HG02798 (cell line): ENCODE measurements at regions not wholly inside any gene's neighbourhood (a gene's known extent, or its start where the extent isn't known, plus 50 kb on each side); places are given as distances from the start of the nearest gene placed in this dataset.
A peak's percentile ranks its signal among the peaks of the same experiment; 100 is the strongest.

ENCODE experiments used
- ATAC-seq: cut with Tn5 transposase; IDR thresholded peaks from one replicate; pipeline ENCODE4 v1.9.1; 2021; ENCODE audit warnings: mild to moderate bottlenecking; ENCODE audit not compliant: unreplicated experiment, poor library complexity

DNA sequence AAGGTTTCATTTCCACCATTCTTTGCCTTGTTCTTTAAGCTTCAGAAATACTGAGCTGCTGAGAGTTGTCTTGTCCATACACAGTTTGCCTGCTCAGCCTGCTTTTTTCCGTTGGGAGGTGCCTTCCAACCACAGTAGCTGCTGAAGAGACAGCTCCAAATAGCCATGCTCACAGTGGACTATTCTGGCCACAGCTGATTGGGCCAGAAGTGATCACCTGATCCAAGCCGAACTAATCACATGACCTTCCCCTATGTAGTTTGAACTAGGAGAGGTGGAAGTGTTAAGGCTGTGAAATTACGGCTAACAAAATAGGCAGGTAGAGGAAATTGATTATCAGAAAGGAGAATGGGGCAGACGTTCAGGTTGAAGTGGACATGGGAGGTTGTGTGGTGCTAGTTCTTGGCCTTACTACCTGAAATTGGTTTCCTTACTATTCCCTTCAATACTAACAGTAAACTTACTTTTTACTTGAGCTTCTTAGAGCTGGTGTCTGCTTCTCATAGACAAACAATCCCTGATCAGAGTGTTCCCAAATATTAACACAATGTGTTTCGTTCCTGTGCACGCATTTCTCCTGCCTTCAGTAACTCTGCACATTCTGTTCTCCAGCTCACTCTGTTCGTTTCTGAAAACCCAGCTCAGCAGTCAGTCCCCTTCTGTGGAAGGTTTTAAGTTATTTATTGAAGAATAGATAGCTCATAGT, 136.1 kb downstream of the RWDD3 start:
- no peak for ATAC-seq

DNA sequence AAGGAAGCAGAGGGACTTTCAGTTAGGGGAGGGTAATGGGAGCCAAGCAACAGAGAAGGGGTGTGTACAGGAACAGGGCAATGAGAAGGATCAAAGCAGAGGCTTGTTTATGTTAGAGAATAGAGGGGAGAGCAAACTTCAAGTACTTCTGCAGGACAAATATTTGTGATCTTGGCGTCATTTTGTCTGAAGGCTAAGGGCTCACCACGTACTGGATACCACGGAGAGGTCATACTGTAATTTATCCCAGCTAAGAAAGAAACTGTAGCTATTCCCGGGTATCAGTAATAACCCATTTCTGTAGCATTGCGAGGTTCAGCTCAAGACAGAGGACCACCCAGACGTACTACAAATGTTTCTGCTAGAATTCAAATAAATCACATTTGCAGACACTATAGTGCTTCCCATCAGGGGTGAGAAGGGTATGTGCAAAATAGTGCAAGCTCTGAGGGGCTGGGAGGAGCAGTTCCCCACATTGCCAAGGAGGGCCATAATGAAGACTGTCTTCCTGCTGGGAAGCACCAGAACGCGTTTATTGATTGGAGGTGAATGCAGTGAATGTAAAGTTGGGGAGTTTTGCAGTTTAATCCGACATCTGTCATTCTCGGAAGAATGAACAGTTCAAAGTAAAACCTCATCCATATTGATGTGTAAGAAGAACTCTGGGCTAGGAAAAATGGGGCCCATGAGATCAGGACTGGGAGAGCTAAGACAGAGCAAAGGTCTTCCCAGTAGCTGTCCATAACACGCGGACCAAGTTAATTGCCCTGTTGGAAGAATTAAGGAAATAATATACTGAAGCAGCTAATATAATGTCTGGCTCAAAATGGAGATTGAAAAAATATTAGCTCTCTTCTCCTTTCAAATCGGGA, 136.9 kb downstream of the RWDD3 start:
- ATAC-seq = no peak

DNA sequence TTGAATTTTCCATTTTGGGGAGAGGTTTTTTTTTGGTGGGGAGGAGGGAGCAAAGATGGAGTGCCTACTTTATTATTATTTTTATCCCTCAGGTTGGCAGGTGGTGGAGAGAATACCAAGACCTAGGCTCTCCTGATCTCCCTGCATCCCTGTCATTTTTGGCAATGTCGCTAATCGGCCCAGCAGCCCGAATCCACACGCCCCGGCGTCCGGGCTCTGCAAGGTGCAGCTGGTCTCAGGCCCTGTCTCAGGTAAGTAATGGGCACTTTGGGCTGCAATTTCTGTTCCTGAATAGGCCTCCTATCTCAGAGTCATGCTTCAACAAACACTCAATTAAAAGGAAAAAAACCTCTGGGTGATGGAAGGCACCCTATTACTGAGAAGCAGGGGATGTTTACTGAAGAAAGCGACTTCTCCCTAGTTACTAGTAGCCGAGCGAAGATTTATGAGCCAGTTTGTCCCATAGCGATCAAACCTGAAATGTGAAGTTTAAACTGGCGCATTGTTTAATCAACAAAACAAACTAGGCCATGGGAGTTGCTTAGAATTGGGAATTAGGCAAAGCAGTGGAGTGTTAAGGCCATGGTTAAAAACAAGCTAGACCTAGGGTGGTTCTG, 137.8 kb downstream of the RWDD3 start:
- ATAC-seq = no peak

GRCh38 chr1:95375174-95375573, 141.2 kb downstream of the RWDD3 start:
- no peak for ATAC-seq

DNA sequence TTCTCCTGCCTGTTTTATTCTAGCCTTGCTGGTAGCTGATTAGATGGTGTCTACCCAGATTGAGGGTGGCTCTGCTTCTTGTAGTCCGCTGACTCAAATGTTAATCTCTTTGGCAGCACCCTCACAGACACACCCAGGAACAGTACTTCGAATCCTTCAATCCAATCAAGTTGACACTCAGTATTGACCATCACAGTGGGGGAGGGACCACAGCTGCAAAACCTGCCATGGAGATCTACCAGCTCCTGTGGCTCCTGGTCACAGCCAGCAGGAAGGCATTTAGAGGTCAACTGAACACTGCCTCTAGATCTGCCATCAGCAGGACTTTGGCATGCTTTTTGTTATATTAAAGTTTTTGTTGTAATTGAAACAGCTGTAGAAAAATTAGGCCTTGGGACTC, 146.9 kb downstream of the RWDD3 start:
- ATAC-seq = no peak

DNA sequence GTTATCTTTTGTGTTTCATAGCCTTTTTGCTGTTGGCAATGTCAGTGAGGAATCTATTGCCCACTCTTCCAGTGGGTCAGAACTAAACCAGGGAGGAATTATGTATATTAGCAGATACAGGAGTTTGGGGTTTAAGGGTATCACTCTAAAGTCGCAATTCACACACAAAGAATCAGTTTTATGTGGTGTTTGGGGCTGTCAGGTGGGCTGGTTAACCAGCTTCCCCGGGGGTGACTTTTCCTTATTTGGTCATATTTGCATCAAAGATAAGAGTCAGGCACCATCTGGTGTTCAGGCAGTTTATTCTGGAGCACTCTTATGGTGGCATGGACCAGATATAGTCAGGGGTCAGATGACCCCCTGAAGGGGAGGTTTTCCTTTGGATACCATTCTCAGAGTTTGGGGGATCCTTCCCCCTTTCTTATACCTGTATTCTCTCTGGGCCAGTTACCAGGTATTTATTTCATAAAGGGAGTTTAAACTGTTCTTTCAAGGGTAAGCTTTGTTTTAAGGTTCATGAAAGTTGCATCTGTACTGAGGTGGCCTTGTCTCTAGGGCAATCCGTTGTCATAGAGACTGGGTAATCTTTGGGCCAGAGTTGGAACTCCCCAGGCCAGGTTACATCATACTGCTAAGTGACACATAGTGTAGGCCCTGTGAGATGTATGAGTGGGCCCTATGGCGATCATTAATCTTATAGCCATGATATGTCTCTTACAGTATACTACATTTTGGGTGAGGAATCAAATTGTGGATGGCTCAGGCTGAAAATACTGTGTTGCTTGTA, 148.2 kb downstream of the RWDD3 start:
- no peak for ATAC-seq

DNA sequence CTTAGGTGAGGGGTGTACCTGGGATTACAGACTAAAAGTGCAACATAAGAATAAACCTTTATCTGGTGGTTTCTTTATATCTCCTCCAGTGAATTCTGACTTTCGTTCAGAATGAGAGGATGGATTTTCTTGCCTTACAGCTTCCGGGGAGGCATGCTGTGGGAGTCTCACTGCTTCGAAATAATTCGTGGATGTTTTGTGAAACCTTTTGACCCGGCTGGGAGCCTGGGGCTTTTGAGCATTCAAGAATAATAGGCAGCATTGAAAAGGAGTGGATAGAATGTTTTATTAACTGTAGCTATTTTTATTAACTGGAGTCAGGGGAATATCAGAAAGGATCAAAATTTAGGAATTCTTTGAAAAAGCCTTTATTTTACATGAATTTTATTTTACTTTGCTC, 149.1 kb downstream of the RWDD3 start:
- no peak for ATAC-seq

DNA sequence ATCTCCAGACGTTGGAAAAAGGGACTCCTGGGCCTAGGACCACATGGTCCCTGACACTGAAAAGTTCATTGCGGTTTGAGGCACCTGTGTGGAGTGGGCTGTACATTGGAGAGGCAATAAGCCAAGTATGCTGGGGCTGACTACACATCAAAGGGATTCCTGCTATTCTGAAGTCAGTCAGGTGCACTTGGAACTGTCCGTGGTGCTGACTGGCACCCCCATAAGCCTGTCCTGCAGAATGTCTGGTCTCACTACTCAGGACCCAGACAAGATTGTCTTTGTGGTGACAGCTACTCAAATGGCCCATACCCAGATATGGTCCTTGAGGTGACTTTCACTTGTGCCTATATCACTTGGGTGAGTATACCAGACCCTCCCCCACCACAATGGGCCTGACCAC, 150.6 kb downstream of the RWDD3 start:
- peak; percentile 43 for ATAC-seq

DNA sequence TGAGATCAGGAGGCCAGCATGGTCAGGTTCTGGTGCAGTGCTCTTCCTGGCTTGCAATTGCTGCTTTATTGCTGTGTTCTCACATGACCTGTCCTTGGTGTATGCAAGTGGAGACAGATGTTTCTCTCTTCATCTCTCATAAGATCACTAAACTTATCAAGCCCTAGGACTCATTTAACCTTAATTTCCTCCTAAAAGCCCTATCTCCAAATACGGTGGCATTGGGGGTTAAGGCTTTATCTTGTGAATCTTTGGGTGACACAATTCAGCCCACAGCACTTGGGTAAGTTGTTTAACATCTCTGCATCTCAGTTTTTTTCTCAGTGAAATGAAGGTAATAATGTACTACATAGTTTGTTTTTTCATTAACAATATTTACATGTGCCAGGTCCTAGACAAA, 152.4 kb downstream of the RWDD3 start:
- no peak for ATAC-seq

GRCh38 chr1:95386915-95387314, 152.9 kb downstream of the RWDD3 start:
- ATAC-seq = no peak

- no peak for ATAC-seq
Observed at GRCh38 chr1:95388031-95388430, 154.0 kb downstream of the RWDD3 start.

DNA sequence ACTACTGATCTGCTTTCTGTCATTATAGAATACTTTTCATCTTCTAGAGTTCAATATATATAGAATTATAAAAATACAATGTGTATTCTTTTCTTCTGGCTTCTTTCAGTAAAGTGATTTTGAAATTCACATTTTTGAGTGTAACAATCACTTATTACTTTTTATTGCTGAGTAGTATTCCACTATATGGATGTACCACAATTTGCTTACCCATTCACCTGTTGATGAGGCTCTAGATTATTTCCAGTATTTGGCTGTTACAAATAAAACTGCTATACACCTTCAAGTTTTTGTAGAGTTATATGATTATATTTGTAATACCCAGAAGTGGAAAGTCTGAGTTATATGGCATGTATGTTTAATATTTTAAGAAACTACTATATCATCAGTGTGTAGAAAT, 159.4 kb downstream of the RWDD3 start:
- ATAC-seq = no peak

- ATAC-seq = no peak
Observed at GRCh38 chr1:95396557-95396956, 162.5 kb downstream of the RWDD3 start.

DNA sequence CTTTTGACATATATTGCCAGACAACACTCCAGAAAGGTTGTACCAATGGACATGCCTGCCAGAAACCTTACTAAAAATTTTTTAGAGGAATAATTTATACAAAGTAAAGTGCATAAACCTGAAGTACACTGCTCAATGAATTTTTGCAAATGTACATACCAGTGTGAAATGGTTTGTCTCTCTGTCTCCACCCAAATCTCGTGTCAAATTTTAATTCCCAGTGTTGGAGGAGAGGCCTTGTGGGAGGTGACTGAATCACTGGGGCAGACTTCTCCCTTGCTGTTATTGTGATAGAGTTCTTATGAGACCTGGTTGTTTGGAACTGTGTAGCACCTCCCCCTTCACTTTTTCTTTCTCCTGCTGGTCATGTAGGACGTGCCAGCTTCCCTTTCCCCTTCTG, 168.8 kb downstream of the RWDD3 start:
- no peak for ATAC-seq

- ATAC-seq = no peak
Observed at GRCh38 chr1:95406279-95406678, 172.3 kb downstream of the RWDD3 start.

GRCh38 chr1:95407131-95407885, 173.3 kb downstream of the RWDD3 start:
- no peak for ATAC-seq

GRCh38 chr1:95407886-95408291, 173.9 kb downstream of the RWDD3 start:
- no peak for ATAC-seq

DNA sequence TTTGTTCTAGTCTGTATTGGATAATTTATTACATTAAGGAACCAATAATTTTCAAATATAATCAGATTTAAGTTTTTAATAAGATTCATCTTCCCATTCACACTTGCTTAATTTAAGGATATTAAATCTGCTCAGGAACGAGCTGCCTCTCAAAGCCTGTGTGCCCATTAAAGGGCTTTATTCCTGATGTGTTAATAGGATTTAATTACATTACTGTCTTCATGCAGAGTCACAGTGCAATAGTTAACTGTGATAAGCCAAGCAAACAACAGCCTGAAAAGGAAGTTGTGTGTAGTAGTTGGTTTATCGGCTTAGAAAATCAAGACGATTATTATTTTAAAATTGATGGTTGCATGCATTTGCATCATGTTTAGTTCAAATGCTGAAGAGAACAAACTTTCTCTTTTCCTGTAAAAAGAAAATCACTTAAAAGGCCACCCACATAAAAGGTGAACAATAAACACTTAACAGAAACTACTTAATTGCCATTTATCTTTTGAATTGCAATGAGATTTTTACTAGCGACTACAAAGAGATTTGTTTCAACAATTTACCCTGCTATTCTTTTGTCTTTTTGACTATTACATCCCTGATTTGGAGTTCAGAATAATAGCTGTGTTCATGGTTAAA, 174.6 kb downstream of the RWDD3 start:
- ATAC-seq = no peak

- no peak for ATAC-seq
Observed at GRCh38 chr1:95409276-95409675, 175.3 kb downstream of the RWDD3 start.
